IMR-90 (cell line): ENCODE measurements at regions not wholly inside any gene's neighbourhood (a gene's known extent, or its start where the extent isn't known, plus 50 kb on each side); places are given as distances from the start of the nearest gene placed in this dataset.

ENCODE experiments used
- ATAC-seq: fragments of 200-7000 bp; cut with Tn5 transposase; 2 replicates; pipeline ENCODE4 v1.9.1; 2020; ENCODE audit warnings: low read depth, mild to moderate bottlenecking, moderate library complexity
- BruUV-seq: library from RNA; stranded (reverse); fragments of 400-500 nt; replicated peaks from 2 replicates; lab custom pipeline; 2021; lab: Mats Ljungman, UMichigan
- CTCF ChIA-PET: fragments of 300-600 bp; formaldehyde crosslinking; extraction: SDS; loops from one replicate; lab custom pipeline; 2021; ENCODE audit warnings: antibody characterized with exemption; lab: Yijun Ruan, JAX
- POLR2A ChIA-PET: fragments of 300-600 bp; sonication (Branson Sonifier 250); formaldehyde crosslinking; loops from one replicate; lab custom pipeline; 2022; ENCODE audit warnings: antibody characterized with exemption; ENCODE audit not compliant: unreplicated experiment; lab: Charles Lee
- DNase-seq: peaks from one replicate; pipeline ENCODE4 v3.0.0; 2013
- H2AFZ ChIP-seq: replicated peaks from 2 replicates; pipeline ENCODE3; 2013; ENCODE audit warnings: low read length, mild to moderate bottlenecking; ENCODE audit not compliant: poor library complexity
- H2AK5ac ChIP-seq: 2 replicates; pipeline ENCODE4 v1.6.1; 2013; ENCODE audit warnings: low read depth, low read length, inconsistent platforms
- H2AK9ac ChIP-seq: replicated peaks from 2 replicates; pipeline ENCODE3; 2013; ENCODE audit warnings: mild to moderate bottlenecking, low read depth, low read length, moderate library complexity; ENCODE audit not compliant: poor library complexity
- H2BK120ac ChIP-seq: 2 replicates; pipeline ENCODE4 v1.6.1; 2013; ENCODE audit warnings: low read depth, low read length, inconsistent platforms
- H2BK15ac ChIP-seq: 3 replicates; pipeline ENCODE4 v1.6.1; 2013; ENCODE audit warnings: low read depth, low read length, inconsistent platforms
- H2BK20ac ChIP-seq: 2 replicates; pipeline ENCODE4 v1.6.1; 2013; ENCODE audit warnings: low read depth, mild to moderate bottlenecking, inconsistent platforms, low read length, moderate library complexity
- H2BK5ac ChIP-seq: 2 replicates; pipeline ENCODE4 v1.6.1; 2013; ENCODE audit warnings: mild to moderate bottlenecking, low read depth, low read length, inconsistent platforms; ENCODE audit not compliant: poor library complexity, severe bottlenecking
- H3K14ac ChIP-seq: replicated peaks from 2 replicates; pipeline ENCODE4 v1.6.1; 2013; ENCODE audit warnings: low read depth, low read length, inconsistent platforms
- H3K18ac ChIP-seq: 2 replicates; pipeline ENCODE4 v1.6.1; 2013; ENCODE audit warnings: low read depth, low read length, control low read depth
- H3K23ac ChIP-seq: 2 replicates; pipeline ENCODE4 v1.6.1; 2013; ENCODE audit warnings: low read depth, low read length, inconsistent platforms
- H3K27ac ChIP-seq: 2 replicates; pipeline ENCODE4 v1.5.1; 2013; ENCODE audit warnings: mild to moderate bottlenecking, control low read depth, low read length; ENCODE audit not compliant: insufficient read depth
- H3K27me3 ChIP-seq: 2 replicates; pipeline ENCODE4 v1.6.1; 2013; ENCODE audit warnings: low read length; ENCODE audit not compliant: control insufficient read depth, insufficient read depth
- H3K36me3 ChIP-seq: 2 replicates; pipeline ENCODE4 v1.6.1; 2013; ENCODE audit warnings: low read length, mixed read lengths; ENCODE audit not compliant: control insufficient read depth, insufficient read depth
- H3K4ac ChIP-seq: 2 replicates; pipeline ENCODE4 v1.6.1; 2013; ENCODE audit warnings: low read depth, low read length, inconsistent platforms
- H3K4me1 ChIP-seq: 2 replicates; pipeline ENCODE4 v1.6.1; 2013; ENCODE audit warnings: low read length, mixed read lengths; ENCODE audit not compliant: control insufficient read depth, insufficient read depth
- H3K4me2 ChIP-seq: 2 replicates; pipeline ENCODE4 v1.6.1; 2013; ENCODE audit warnings: low read depth, mild to moderate bottlenecking, control low read depth, low read length, moderate library complexity
- H3K4me3 ChIP-seq: 2 replicates; pipeline ENCODE4 v1.5.1; 2013; ENCODE audit warnings: low read depth, mild to moderate bottlenecking, control low read depth, low read length, moderate library complexity; ENCODE audit not compliant: insufficient read depth
- H3K56ac ChIP-seq: 2 replicates; pipeline ENCODE4 v1.6.1; 2013; ENCODE audit warnings: low read length, inconsistent platforms; ENCODE audit not compliant: insufficient read depth; ENCODE audit errors: extremely low read depth
- H3K79me1 ChIP-seq, 2 experiments: 2 replicates each; pipeline ENCODE4 v1.6.1; 2013; ENCODE audit warnings: low read length in 2 of 2, inconsistent platforms in 1 of 2, low read depth in 1 of 2
- H3K9ac ChIP-seq: 2 replicates; pipeline ENCODE4 v1.6.1; 2013; ENCODE audit warnings: low read depth, low read length, control low read depth
- H3K9me1 ChIP-seq: 2 replicates; pipeline ENCODE4 v1.6.1; 2013; ENCODE audit warnings: low read length, inconsistent platforms; ENCODE audit not compliant: insufficient read depth
- H3K9me3 ChIP-seq: 2 replicates; pipeline ENCODE4 v1.6.1; 2013; ENCODE audit warnings: low read length; ENCODE audit not compliant: control insufficient read depth, insufficient read depth
- H4K20me1 ChIP-seq: 2 replicates; pipeline ENCODE4 v1.6.1; 2013; ENCODE audit warnings: low read length, inconsistent platforms; ENCODE audit not compliant: insufficient read depth
- H4K5ac ChIP-seq: 2 replicates; pipeline ENCODE4 v1.6.1; 2013; ENCODE audit warnings: mild to moderate bottlenecking, low read depth, low read length, control low read depth
- H4K8ac ChIP-seq, 2 experiments: 2 replicates each; pipeline ENCODE4 v1.6.1; 2013; ENCODE audit warnings: low read depth in 2 of 2, low read length in 2 of 2, control low read depth in 1 of 2, inconsistent platforms in 1 of 2
- H4K91ac ChIP-seq: 2 replicates; pipeline ENCODE4 v1.6.1; 2013; ENCODE audit warnings: low read depth, low read length, inconsistent platforms; ENCODE audit not compliant: insufficient read depth
- RCOR1 ChIP-seq: IDR thresholded peaks from 2 replicates; pipeline ENCODE4 v1.6.1; 2012; ENCODE audit warnings: mild to moderate bottlenecking, low read length, improper control_type of control experiment; ENCODE audit not compliant: insufficient replicate concordance
- SMC3 ChIP-seq: fragments of 150-350 bp; IDR thresholded peaks from 2 replicates; pipeline ENCODE4 v1.6.1; 2016; ENCODE audit warnings: low read depth, mild to moderate bottlenecking, antibody characterized with exemption, low read length, moderate library complexity
- WGBS, 2 experiments: methylation state at CpG; one replicate each; pipeline versions ENCODE4 v1.1.5 to v1.1.7; 2013; ENCODE audit warnings: missing lambda C conversion rate in 2 of 2; ENCODE audit not compliant: insufficient read length in 1 of 2; ENCODE audit errors: extremely low coverage in 2 of 2; 5-methylcytosine and 5-hydroxymethylcytosine counted together
- dilution Hi-C: fragments of 300-500 bp; cut with HindIII; formaldehyde crosslinking; loops from one replicate; pipeline ENCODE4 v1.14.3; 2018; ENCODE audit warnings: low sequenced_read_pairs; ENCODE audit not compliant: unreplicated experiment
- in situ Hi-C: fragments of 300-500 bp; cut with MboI; formaldehyde crosslinking; loops from 3 replicates; pipeline ENCODE4 v1.14.3; 2019; ENCODE audit warnings: low sequenced_read_pairs, inconsistent platforms, mixed read lengths
- intact Hi-C: fragments of 100-400 bp; cut with micrococcal nuclease; formaldehyde crosslinking; loops from 2 replicates; pipeline ENCODE4 v1.10.0; 2022

DNA sequence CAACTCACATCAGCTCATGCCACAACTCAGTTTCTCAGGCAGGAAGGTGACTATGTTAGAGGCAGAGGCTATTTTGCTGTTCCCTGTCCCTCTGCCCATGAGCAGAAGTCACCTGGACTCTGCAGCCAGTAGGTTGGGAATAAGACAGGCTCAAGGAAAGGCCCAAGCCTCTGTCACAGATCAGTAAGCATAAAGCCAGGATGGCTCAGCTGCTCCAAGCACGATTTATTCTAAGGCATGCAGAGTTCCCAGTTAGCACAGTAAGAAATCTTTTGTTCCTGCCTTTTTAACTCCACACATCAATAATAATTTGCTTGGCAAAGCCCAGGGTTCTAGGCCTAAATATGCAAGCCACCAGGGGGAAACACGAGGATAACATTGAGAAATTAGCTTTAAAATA, 249.0 kb upstream of the ADRA1B start:
- Histone ChIP-seq H3K23ac (no peak overlapping the region), H2BK120ac (no peak overlapping the region), H3K9me1 (no peaks in the 10 kb centered on the region), H3K18ac (no peak overlapping the region), H3K4me2 (no peak overlapping the region), H2BK20ac (no peak overlapping the region), H3K79me1 (no peaks in the 10 kb centered on the region), H3K27me3 (peaks cover 8% of the 10 kb centered on the region), H3K9ac (no peak overlapping the region), H2AK9ac (no peak overlapping the region), H4K5ac (no peak overlapping the region), H4K20me1 (no peaks in the 10 kb centered on the region), H3K14ac (no peak overlapping the region), H3K4me1 (no peaks in the 10 kb centered on the region), H4K8ac (no peak overlapping the region), H2BK15ac (no peak overlapping the region), H3K27ac (no peak overlapping the region), H4K91ac (no peak overlapping the region), H3K4ac (no peak overlapping the region), H2AK5ac (no peak overlapping the region), H3K56ac (no peak overlapping the region), H2AFZ (no peak overlapping the region), H3K36me3 (no peaks in the 10 kb centered on the region), H2BK5ac (no peak overlapping the region), H3K4me3 (no peak overlapping the region), H3K9me3 (no peaks in the 10 kb centered on the region)
- intact Hi-C loops (no loop called here), dilution Hi-C loops (no loop called here), in situ Hi-C loops (no loop called here)
- no CpG with 5 or more reads among the region's 2 CpGs for WGBS, 2 experiments
- DNase-seq (no peak), ATAC-seq (no peak)
- no TSS peak for BruUV-seq
- POLR2A ChIA-PET, result no interaction called here
- CTCF ChIA-PET, result interaction anchor here (0.5 kb wide), 1 partner anchor 72 kb away, joined by 3 read pairs; no protein-coding TSS in a partner anchor
- TF ChIP-seq SMC3 (no peak), RCOR1 (no peak)
